ENCODE measurements at regions not wholly inside any gene's neighbourhood (a gene's known extent, or its start where the extent isn't known, plus 50 kb on each side); places are given as distances from the start of the nearest gene placed in this dataset.

GRCh38 chr3:5063724-5064123 is 58.4 kb upstream of the ARL8B start:
- Histone ChIP-seq H3K9me3 (replicated peaks; ENCODE audit: control insufficient read depth, low read depth, low read length) (no peaks in the 10 kb centered on the region), H3K27me3 (ENCODE audit: control insufficient read depth, insufficient read depth, low read length) (peaks cover 3% of the 10 kb centered on the region), H3K4me1 (ENCODE audit: control insufficient read depth, insufficient read depth, low read length) (no peaks in the 10 kb centered on the region), H3K4me3 (ENCODE audit: low read length) (no peak overlapping the region), H3K27ac (ENCODE audit: low read length) (no peak overlapping the region), H3K36me3 (ENCODE audit: control insufficient read depth, insufficient read depth, low read length) (no peaks in the 10 kb centered on the region)
- 81% methylated on average over 5 of the region's 6 CpGs for WGBS (ENCODE audit: insufficient coverage)
- DNase-seq: no peak

- Histone ChIP-seq H3K9me3 (replicated peaks; ENCODE audit: control insufficient read depth, low read depth, low read length) (no peaks in the 10 kb centered on the region), H3K27me3 (ENCODE audit: control insufficient read depth, insufficient read depth, low read length) (peaks cover 2% of the 10 kb centered on the region), H3K4me1 (ENCODE audit: control insufficient read depth, insufficient read depth, low read length) (no peaks in the 10 kb centered on the region), H3K4me3 (ENCODE audit: low read length) (no peak overlapping the region), H3K36me3 (ENCODE audit: control insufficient read depth, insufficient read depth, low read length) (no peaks in the 10 kb centered on the region), H3K27ac (ENCODE audit: low read length) (no peak overlapping the region)
- DNase-seq: no peak
- WGBS (ENCODE audit: insufficient coverage): 60% methylated on average over 9 of the region's 14 CpGs
These were observed 53.5 kb upstream of the ARL8B start for GRCh38 chr3:5068531-5069050.

- no peak for DNase-seq
- no CpG with 5 or more reads among the region's 2 CpGs for WGBS (ENCODE audit: insufficient coverage)
- Histone ChIP-seq H3K27me3 (ENCODE audit: control insufficient read depth, insufficient read depth, low read length) (peaks cover 2% of the 10 kb centered on the region), H3K36me3 (ENCODE audit: control insufficient read depth, insufficient read depth, low read length) (no peaks in the 10 kb centered on the region), H3K4me3 (ENCODE audit: low read length) (no peak overlapping the region), H3K27ac (ENCODE audit: low read length) (no peak overlapping the region), H3K4me1 (ENCODE audit: control insufficient read depth, insufficient read depth, low read length) (no peaks in the 10 kb centered on the region), H3K9me3 (replicated peaks; ENCODE audit: control insufficient read depth, low read depth, low read length) (no peaks in the 10 kb centered on the region)
These were observed 52.5 kb upstream of the ARL8B start for GRCh38 chr3:5069627-5070026.

GRCh38 chr3:5071061-5071460 is 51.0 kb upstream of the ARL8B start:
- no peak for DNase-seq
- Histone ChIP-seq H3K36me3 (ENCODE audit: control insufficient read depth, insufficient read depth, low read length) (no peaks in the 10 kb centered on the region), H3K4me3 (ENCODE audit: low read length) (no peak overlapping the region), H3K27me3 (ENCODE audit: control insufficient read depth, insufficient read depth, low read length) (peaks cover 2% of the 10 kb centered on the region), H3K4me1 (ENCODE audit: control insufficient read depth, insufficient read depth, low read length) (no peaks in the 10 kb centered on the region), H3K27ac (ENCODE audit: low read length) (no peak overlapping the region), H3K9me3 (replicated peaks; ENCODE audit: control insufficient read depth, low read depth, low read length) (no peaks in the 10 kb centered on the region)
- WGBS (ENCODE audit: insufficient coverage): 78% methylated on average over 4 of the region's 7 CpGs

GRCh38 chr3:5072100-5072816 is 49.8 kb upstream of the ARL8B start:
- Histone ChIP-seq H3K4me1 (ENCODE audit: control insufficient read depth, insufficient read depth, low read length) (no peaks in the 10 kb centered on the region), H3K27me3 (ENCODE audit: control insufficient read depth, insufficient read depth, low read length) (peaks cover 2% of the 10 kb centered on the region), H3K4me3 (ENCODE audit: low read length) (no peak overlapping the region), H3K36me3 (ENCODE audit: control insufficient read depth, insufficient read depth, low read length) (no peaks in the 10 kb centered on the region), H3K9me3 (replicated peaks; ENCODE audit: control insufficient read depth, low read depth, low read length) (no peaks in the 10 kb centered on the region), H3K27ac (ENCODE audit: low read length) (no peak overlapping the region)
- no peak for DNase-seq
- WGBS (ENCODE audit: insufficient coverage): 84% methylated on average over 3 of the region's 4 CpGs
